ENCODE measurements at regions not wholly inside any gene's neighbourhood (a gene's known extent, or its start where the extent isn't known, plus 50 kb on each side); places are given as distances from the start of the nearest gene placed in this dataset.

GRCh38 chr11:15575409-15575808 is 460.7 kb downstream of the INSC start:
- TF ChIP-seq CTCF (IDR thresholded peaks at IDR 0.05): no peak
- no peak overlapping the region for H3K27ac ChIP-seq (ENCODE audit: low read length)

DNA sequence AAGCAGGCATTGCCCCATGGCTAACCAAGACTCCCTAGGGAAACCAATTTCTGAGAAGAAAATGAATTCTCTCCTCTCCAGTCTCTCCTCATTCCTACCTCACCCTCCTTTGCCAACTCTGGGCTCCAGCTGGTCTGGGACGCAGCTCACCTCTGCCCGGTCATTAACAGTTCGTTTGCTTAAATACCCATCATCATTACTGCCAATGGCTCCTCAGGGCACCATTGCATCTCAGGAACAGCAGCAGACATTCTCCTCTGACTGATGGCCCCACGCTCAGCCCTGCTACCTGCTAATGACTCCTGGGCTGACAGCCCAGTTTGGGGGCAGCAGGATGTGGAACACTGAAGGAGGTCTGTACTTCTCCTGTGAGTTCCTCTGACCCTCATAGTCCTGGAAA is 462.0 kb downstream of the INSC start:
- 77% methylated on average over 4 of the region's 4 CpGs for WGBS (ENCODE audit: insufficient coverage)
- Histone ChIP-seq H3K36me3 (ENCODE audit: control insufficient read depth, insufficient read depth, low read length) (no peaks in the 10 kb centered on the region), H3K27me3 (ENCODE audit: control insufficient read depth, insufficient read depth, low read length) (no peaks in the 10 kb centered on the region), H3K27ac (ENCODE audit: low read length) (no peak overlapping the region), H3K4me3 (ENCODE audit: low read length) (no peak overlapping the region), H3K9me3 (ENCODE audit: control insufficient read depth, insufficient read depth, low read length) (no peaks in the 10 kb centered on the region), H3K4me1 (ENCODE audit: control insufficient read depth, insufficient read depth, low read length) (no peaks in the 10 kb centered on the region)
- DNase-seq (no peak), ATAC-seq (no peak)
- Mint-ChIP-seq H3K36me3 (no peaks in the 10 kb centered on the region), H3K9me3 (peaks cover 3 to 4% of the 10 kb centered on the region in 2 donors), H3K4me1 (no peaks in the 10 kb centered on the region), H3K27ac (no peak overlapping the region), H3K4me3 (no peak overlapping the region), H3K27me3 (ENCODE audit: low read depth in 2 of 2) (no peaks in the 10 kb centered on the region)
- TF ChIP-seq CTCF (IDR thresholded peaks at IDR 0.05): no peak
- intact Hi-C loops (cut with micrococcal nuclease): no loop called here

More at GRCh38 chr11:15575409-15575808, 460.7 kb downstream of the INSC start:
- 89% methylated on average over 2 of the region's 2 CpGs for WGBS (ENCODE audit: insufficient coverage)
- Mint-ChIP-seq H3K36me3 (no peaks in the 10 kb centered on the region), H3K27me3 (ENCODE audit: low read depth in 2 of 2) (no peaks in the 10 kb centered on the region), H3K4me1 (no peaks in the 10 kb centered on the region), H3K27ac (no peak overlapping the region), H3K9me3 (peaks cover 3% of the 10 kb centered on the region in 2 donors), H3K4me3 (no peak overlapping the region)
- ATAC-seq: no peak
- Histone ChIP-seq H3K9me3 (ENCODE audit: control insufficient read depth, insufficient read depth, low read length) (no peaks in the 10 kb centered on the region), H3K27me3 (ENCODE audit: control insufficient read depth, insufficient read depth, low read length) (no peaks in the 10 kb centered on the region), H3K36me3 (ENCODE audit: control insufficient read depth, insufficient read depth, low read length) (no peaks in the 10 kb centered on the region), H3K4me1 (ENCODE audit: control insufficient read depth, insufficient read depth, low read length) (no peaks in the 10 kb centered on the region), H3K4me3 (ENCODE audit: low read length) (no peak overlapping the region)
- intact Hi-C loops (cut with micrococcal nuclease): no loop called here
- no peak for DNase-seq

DNA sequence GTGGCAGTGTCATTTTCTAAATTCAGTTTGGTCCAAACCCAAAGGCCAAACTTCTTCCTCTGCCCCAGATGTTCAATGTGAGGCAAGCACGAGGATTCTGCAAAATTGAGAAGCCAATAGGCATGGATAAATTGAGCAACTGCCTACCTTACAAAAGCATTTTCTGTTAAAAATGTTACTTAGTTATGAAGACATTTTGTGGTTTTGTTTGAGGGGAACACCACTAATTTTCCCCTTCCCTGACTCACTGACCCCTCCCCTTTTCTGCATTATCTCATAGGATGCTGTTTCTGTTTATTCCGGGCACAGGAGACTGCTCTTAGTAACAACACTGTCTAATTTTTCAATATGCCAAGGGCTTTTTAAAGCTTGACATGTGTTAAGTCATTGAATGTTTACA is 462.8 kb downstream of the INSC start:
- 71% methylated on average over 1 of the region's 2 CpGs for WGBS (ENCODE audit: insufficient coverage)
- Histone ChIP-seq H3K4me3 (ENCODE audit: low read length) (no peak overlapping the region), H3K27me3 (ENCODE audit: control insufficient read depth, insufficient read depth, low read length) (no peaks in the 10 kb centered on the region), H3K4me1 (ENCODE audit: control insufficient read depth, insufficient read depth, low read length) (no peaks in the 10 kb centered on the region), H3K27ac (ENCODE audit: low read length) (no peak overlapping the region), H3K9me3 (ENCODE audit: control insufficient read depth, insufficient read depth, low read length) (no peaks in the 10 kb centered on the region), H3K36me3 (ENCODE audit: control insufficient read depth, insufficient read depth, low read length) (no peaks in the 10 kb centered on the region)
- DNase-seq: no peak
- no peak overlapping the region for H3K27ac Mint-ChIP-seq
- H3K9me3 Mint-ChIP-seq: peaks cover 3 to 8% of the 10 kb centered on the region in 2 donors
- no peak for ATAC-seq
- no peaks in the 10 kb centered on the region for H3K27me3 Mint-ChIP-seq (ENCODE audit: low read depth in 2 of 2)
- TF ChIP-seq CTCF (IDR thresholded peaks at IDR 0.05): no peak
- H3K4me3 Mint-ChIP-seq: no peak overlapping the region
- no peaks in the 10 kb centered on the region for H3K4me1 Mint-ChIP-seq
- intact Hi-C loops (cut with micrococcal nuclease): no loop called here
- H3K36me3 Mint-ChIP-seq: no peaks in the 10 kb centered on the region

DNA sequence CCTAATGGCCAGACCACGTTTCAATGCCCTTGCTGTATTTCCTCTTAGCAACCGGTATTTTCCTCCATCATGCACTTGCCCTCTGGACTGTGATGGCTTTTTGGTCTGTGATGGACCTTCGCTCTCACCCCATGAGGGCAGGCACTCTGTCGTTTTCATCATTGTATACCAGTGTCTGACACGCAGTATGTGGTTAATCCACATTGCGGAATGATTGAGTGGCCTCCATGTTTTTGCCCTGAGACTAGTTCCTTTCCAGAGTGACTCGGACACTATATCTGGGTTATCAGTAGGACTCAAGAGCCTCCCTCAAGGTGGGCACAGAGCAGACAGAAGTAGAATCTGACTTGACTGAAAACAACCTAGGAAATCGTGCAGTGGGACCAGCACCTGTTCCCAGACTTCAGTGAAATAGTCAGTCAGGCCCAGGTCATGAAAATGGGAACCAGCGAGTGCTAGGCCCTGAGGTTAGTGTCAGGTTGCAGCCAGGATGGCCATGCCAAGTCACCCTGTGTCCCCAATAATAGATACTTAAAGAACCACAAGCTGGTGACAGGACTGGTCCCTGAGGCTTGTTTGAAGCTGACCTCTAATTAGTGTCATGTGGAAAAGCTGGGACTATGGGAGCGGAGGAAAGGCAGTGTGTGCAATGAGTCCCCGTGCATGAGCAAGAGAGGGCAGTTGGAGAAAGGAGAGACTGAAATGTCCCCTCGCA is 464.7 kb downstream of the INSC start:
- Histone ChIP-seq H3K36me3 (ENCODE audit: control insufficient read depth, insufficient read depth, low read length) (no peaks in the 10 kb centered on the region), H3K4me3 (ENCODE audit: low read length) (no peak overlapping the region), H3K9me3 (ENCODE audit: control insufficient read depth, insufficient read depth, low read length) (no peaks in the 10 kb centered on the region), H3K27me3 (ENCODE audit: control insufficient read depth, insufficient read depth, low read length) (no peaks in the 10 kb centered on the region), H3K27ac (ENCODE audit: low read length) (no peak overlapping the region), H3K4me1 (ENCODE audit: control insufficient read depth, insufficient read depth, low read length) (no peaks in the 10 kb centered on the region)
- TF ChIP-seq CTCF (IDR thresholded peaks at IDR 0.05): no peak
- no peak overlapping the region for H3K27ac Mint-ChIP-seq
- no peak for ATAC-seq
- H3K36me3 Mint-ChIP-seq: no peaks in the 10 kb centered on the region
- peaks cover 3 to 7% of the 10 kb centered on the region in 2 donors for H3K9me3 Mint-ChIP-seq
- WGBS (ENCODE audit: insufficient coverage): 81% methylated on average over 12 of the region's 12 CpGs
- intact Hi-C loops (cut with micrococcal nuclease): no loop called here
- H3K4me1 Mint-ChIP-seq: no peaks in the 10 kb centered on the region
- H3K27me3 Mint-ChIP-seq (ENCODE audit: low read depth in 2 of 2): no peaks in the 10 kb centered on the region
- H3K4me3 Mint-ChIP-seq: no peak overlapping the region
- no peak for DNase-seq

Data from natural killer cell (primary cell).